HEK293 (cell line): ENCODE measurements at regions not wholly inside any gene's neighbourhood (a gene's known extent, or its start where the extent isn't known, plus 50 kb on each side); places are given as distances from the start of the nearest gene placed in this dataset.

ENCODE experiments used
- CTCF ChIA-PET: fragments of 350-600 bp; formaldehyde crosslinking; extraction: SDS; loops from one replicate; lab custom pipeline; 2021; ENCODE audit warnings: antibody characterized with exemption; lab: Yijun Ruan, JAX
- POLR2A ChIA-PET: fragments of 300-600 bp; formaldehyde crosslinking; extraction: SDS; loops from one replicate; lab custom pipeline; 2020; ENCODE audit warnings: antibody characterized with exemption, inconsistent platforms; lab: Yijun Ruan, JAX
- H3K27ac ChIP-seq: fragments of 200-500 bp; sonication (Bioruptor generic); 2 replicates; pipeline ENCODE4 v1.5.1; 2014; ENCODE audit warnings: low read depth, low read length, control low read depth, inconsistent platforms; ENCODE audit errors: extremely low read depth
- H3K36me3 ChIP-seq, 2 experiments: fragments of 200-500 bp in 1 of 2; sonication (Bioruptor generic) in 1 of 2; 1 replicate in 1 of 2; 2 replicates in 1 of 2; pipeline ENCODE4 v1.5.1; 2014 to 2017; ENCODE audit warnings: inconsistent platforms in 2 of 2, low read length in 2 of 2; ENCODE audit not compliant: control insufficient read depth in 2 of 2, insufficient read depth in 1 of 2
- H3K4me1 ChIP-seq: fragments of 200-500 bp; sonication (Bioruptor generic); 2 replicates; pipeline ENCODE4 v1.5.1; 2014; ENCODE audit warnings: mild to moderate bottlenecking, low read length, inconsistent platforms; ENCODE audit not compliant: control insufficient read depth, insufficient read depth
- H3K4me3 ChIP-seq: 2 replicates; pipeline ENCODE4 v1.5.1; 2011; ENCODE audit warnings: low read depth, mild to moderate bottlenecking, control low read depth, low read length, moderate library complexity
- H3K9me3 ChIP-seq: fragments of 200-500 bp; sonication (Bioruptor generic); 2 replicates; pipeline ENCODE4 v1.5.1; 2014; ENCODE audit warnings: low read depth, low read length, inconsistent platforms; ENCODE audit not compliant: control insufficient read depth, insufficient read depth
- ATF2 ChIP-seq: fragments of 450-650 bp; formaldehyde crosslinking; IDR thresholded peaks from 2 replicates; pipeline ENCODE4 v1.5.1; 2016; ENCODE audit warnings: missing biosample characterization, missing genetic modification characterization, low read depth
- BCL11B ChIP-seq: fragments of 450-650 bp; formaldehyde crosslinking; IDR thresholded peaks from 2 replicates; pipeline ENCODE4 v1.5.1; 2016; ENCODE audit warnings: low read depth, missing biosample characterization, missing genetic modification characterization
- GLI4 ChIP-seq: fragments of 450-650 bp; formaldehyde crosslinking; IDR thresholded peaks from 2 replicates; pipeline ENCODE4 v1.5.1; 2016; ENCODE audit warnings: missing biosample characterization, missing genetic modification characterization
- GLIS2 ChIP-seq: fragments of 450-650 bp; formaldehyde crosslinking; IDR thresholded peaks from 2 replicates; pipeline ENCODE4 v1.5.1; 2016; ENCODE audit warnings: missing biosample characterization, missing genetic modification characterization
- KLF16 ChIP-seq: fragments of 450-650 bp; formaldehyde crosslinking; IDR thresholded peaks from 2 replicates; pipeline ENCODE4 v1.5.1; 2017; ENCODE audit warnings: missing biosample characterization, missing genetic modification characterization
- PATZ1 ChIP-seq: fragments of 450-650 bp; formaldehyde crosslinking; IDR thresholded peaks from 2 replicates; pipeline ENCODE4 v1.5.1; 2016; ENCODE audit warnings: missing biosample characterization, missing genetic modification characterization
- ZBTB20 ChIP-seq: fragments of 450-650 bp; formaldehyde crosslinking; IDR thresholded peaks from 2 replicates; pipeline ENCODE4 v1.5.1; 2016; ENCODE audit warnings: missing biosample characterization, missing genetic modification characterization
- ZNF146 ChIP-seq: fragments of 450-650 bp; formaldehyde crosslinking; IDR thresholded peaks from 2 replicates; pipeline ENCODE4 v1.5.1; 2016; ENCODE audit warnings: missing biosample characterization, missing genetic modification characterization
- ZNF19 ChIP-seq: fragments of 450-650 bp; formaldehyde crosslinking; IDR thresholded peaks from 2 replicates; pipeline ENCODE4; 2016; ENCODE audit warnings: missing biosample characterization, missing genetic modification characterization, low read depth
- ZNF280D ChIP-seq: fragments of 450-650 bp; formaldehyde crosslinking; IDR thresholded peaks from 2 replicates; pipeline ENCODE4 v1.5.1; 2016; ENCODE audit warnings: missing biosample characterization, missing genetic modification characterization
- ZNF292 ChIP-seq: fragments of 450-650 bp; formaldehyde crosslinking; IDR thresholded peaks from 2 replicates; pipeline ENCODE4 v1.5.1; 2016; ENCODE audit warnings: low read depth, missing biosample characterization, missing genetic modification characterization, borderline replicate concordance
- ZNF510 ChIP-seq: fragments of 450-650 bp; formaldehyde crosslinking; IDR thresholded peaks from 2 replicates; pipeline ENCODE4 v1.5.1; 2018; ENCODE audit warnings: mild to moderate bottlenecking, missing genetic modification characterization, missing biosample characterization; ENCODE audit not compliant: insufficient replicate concordance
- ZNF514 ChIP-seq: fragments of 450-650 bp; formaldehyde crosslinking; IDR thresholded peaks from 2 replicates; pipeline ENCODE4 v1.5.1; 2016; ENCODE audit warnings: missing biosample characterization, missing genetic modification characterization
- ZNF544 ChIP-seq: fragments of 450-650 bp; formaldehyde crosslinking; IDR thresholded peaks from 2 replicates; pipeline ENCODE4 v1.5.0; 2017; ENCODE audit warnings: missing biosample characterization, missing genetic modification characterization
- ZNF707 ChIP-seq: fragments of 450-650 bp; formaldehyde crosslinking; IDR thresholded peaks from 2 replicates; pipeline ENCODE4 v1.5.1; 2016; ENCODE audit warnings: missing biosample characterization, missing genetic modification characterization
- TF ChIP-seq, protein P1 (sequence below): fragments of 450-650 bp; formaldehyde crosslinking; IDR thresholded peaks from 2 replicates; pipeline ENCODE4 v1.5.1; 2016; ENCODE audit warnings: missing biosample characterization, missing genetic modification characterization

DNA sequence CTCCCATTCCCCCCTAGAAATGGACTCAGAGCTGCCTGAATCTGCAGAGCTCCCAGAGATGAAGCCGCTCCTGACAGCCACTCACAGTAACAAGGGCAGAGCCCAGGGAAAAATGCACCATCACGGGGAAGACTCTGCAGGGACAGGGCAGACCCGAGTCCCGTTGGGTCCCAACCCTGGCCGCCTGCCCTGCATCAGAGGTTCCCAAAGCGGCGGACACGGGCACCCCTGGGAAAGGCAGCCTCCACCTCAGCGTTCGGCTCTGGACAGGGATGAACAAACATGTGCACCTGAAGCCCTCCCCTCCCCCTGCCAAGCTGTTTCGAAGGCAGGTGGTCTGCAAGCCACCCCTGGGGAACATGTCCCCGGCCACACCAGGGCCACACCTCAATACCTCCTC, 320.4 kb downstream of the ADGRD1 start:
- POLR2A ChIA-PET: no interaction called here
- TF ChIP-seq ZNF146: no peak
- TF ChIP-seq ZNF292 (tag by site-specific recombination): no peak
- TF ChIP-seq ZNF19 (tag by site-specific recombination): no peak
- TF ChIP-seq KLF16 (tag by site-specific recombination): no peak
- no peak for TF ChIP-seq BCL11B
- TF ChIP-seq GLIS2 (tag by site-specific recombination): no peak
- no peak for TF ChIP-seq ZNF510 (tag by site-specific recombination)
- TF ChIP-seq PATZ1: no peak
- no peak for TF ChIP-seq ZNF280D
- no peak for TF ChIP-seq ZNF707
- TF ChIP-seq, all 188 proteins: peak for 0
- Histone ChIP-seq H3K9me3 (no peaks in the 10 kb centered on the region), H3K4me1 (no peaks in the 10 kb centered on the region), H3K4me3 (no peak overlapping the region), H3K36me3 (no peaks in the 10 kb centered on the region), H3K27ac (no peak overlapping the region)
- CTCF ChIA-PET: interaction anchor here (1.3 kb wide), 1 partner anchor 142 kb away, joined by 4 read pairs; no protein-coding TSS in a partner anchor

- no peak for TF ChIP-seq ZNF544 (tag by site-specific recombination)
- TF ChIP-seq, protein P1, sequence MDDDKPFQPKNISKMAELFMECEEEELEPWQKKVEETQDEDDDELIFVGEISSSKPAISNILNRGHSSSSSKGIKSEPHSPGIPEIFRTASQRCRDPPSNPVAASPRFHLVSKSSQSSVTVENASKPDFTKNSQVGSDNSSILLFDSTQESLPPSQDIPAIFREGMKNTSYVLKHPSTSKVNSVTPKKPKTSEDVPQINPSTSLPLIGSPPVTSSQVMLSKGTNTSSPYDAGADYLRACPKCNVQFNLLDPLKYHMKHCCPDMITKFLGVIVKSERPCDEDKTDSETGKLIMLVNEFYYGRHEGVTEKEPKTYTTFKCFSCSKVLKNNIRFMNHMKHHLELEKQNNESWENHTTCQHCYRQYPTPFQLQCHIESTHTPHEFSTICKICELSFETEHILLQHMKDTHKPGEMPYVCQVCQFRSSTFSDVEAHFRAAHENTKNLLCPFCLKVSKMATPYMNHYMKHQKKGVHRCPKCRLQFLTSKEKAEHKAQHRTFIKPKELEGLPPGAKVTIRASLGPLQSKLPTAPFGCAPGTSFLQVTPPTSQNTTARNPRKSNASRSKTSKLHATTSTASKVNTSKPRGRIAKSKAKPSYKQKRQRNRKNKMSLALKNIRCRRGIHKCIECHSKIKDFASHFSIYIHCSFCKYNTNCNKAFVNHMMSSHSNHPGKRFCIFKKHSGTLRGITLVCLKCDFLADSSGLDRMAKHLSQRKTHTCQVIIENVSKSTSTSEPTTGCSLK (tag by site-specific recombination): no peak
- no peak for TF ChIP-seq GLI4 (tag by site-specific recombination)
- no peak for TF ChIP-seq ATF2 (tag by site-specific recombination)
- TF ChIP-seq ZNF514 (tag by site-specific recombination): no peak
- no peak for TF ChIP-seq ZBTB20 (tag by site-specific recombination)
- Histone ChIP-seq H3K9me3 (no peaks in the 10 kb centered on the region), H3K36me3 (no peaks in the 10 kb centered on the region), H3K27ac (no peak overlapping the region), H3K4me1 (no peaks in the 10 kb centered on the region), H3K4me3 (no peak overlapping the region)
- ChIA-PET POLR2A (no interaction called here), CTCF (interaction anchor here (1.3 kb wide), 1 partner anchor 143 kb away, joined by 4 read pairs; no protein-coding TSS in a partner anchor)
Observed at GRCh38 chr12:131274906-131275305, 321.2 kb downstream of the ADGRD1 start.
